ENCODE measurements at regions not wholly inside any gene's neighbourhood (a gene's known extent, or its start where the extent isn't known, plus 50 kb on each side); places are given as distances from the start of the nearest gene placed in this dataset.

GRCh38 chr4:32133734-32134133 is 1413.6 kb downstream of the PCDH7 start:
- Histone ChIP-seq H3K36me3 (ENCODE audit: control insufficient read depth in 1 of 2, insufficient read depth in 2 of 2, low read length in 2 of 2) (no peaks in the 10 kb centered on the region), H3K9me3 (ENCODE audit: control insufficient read depth in 1 of 2, insufficient read depth in 1 of 2, low read depth in 1 of 2, low read length in 2 of 2) (no peaks in the 10 kb centered on the region), H3K9me2 (ENCODE audit: insufficient read depth) (no peaks in the 10 kb centered on the region), H3K27me3 (ENCODE audit: insufficient read depth, low read length) (no peaks in the 10 kb centered on the region), H3K4me3 (replicated peaks in 1 of 2; ENCODE audit: low read depth in 1 of 2, low read length in 2 of 2) (no peak overlapping the region), H4K20me1 (ENCODE audit: insufficient read depth) (no peaks in the 10 kb centered on the region), H3K4me1 (ENCODE audit: control insufficient read depth in 1 of 2, insufficient read depth in 2 of 2, low read length in 2 of 2) (no peaks in the 10 kb centered on the region), H3K4me2 (ENCODE audit: low read length) (no peak overlapping the region), H3K27ac (ENCODE audit: low read depth, low read length) (no peak overlapping the region), H3K9ac (ENCODE audit: low read length) (no peak overlapping the region), H2AFZ (ENCODE audit: low read depth, low read length, poor library complexity, severe bottlenecking) (no peak overlapping the region), H3K79me2 (ENCODE audit: insufficient read depth, low read length) (no peaks in the 10 kb centered on the region)
- RAD21 ChIA-PET (ENCODE audit: low non-redundant PET in 1 of 2, low total read pairs in 2 of 2, uncharacterized antibody in 2 of 2, unreplicated experiment in 2 of 2), result no interaction called here
- ATAC-seq (no peak), DNase-seq (ENCODE audit: low read depth, low spot score) (no peak)
- TF ChIP-seq, protein P1, sequence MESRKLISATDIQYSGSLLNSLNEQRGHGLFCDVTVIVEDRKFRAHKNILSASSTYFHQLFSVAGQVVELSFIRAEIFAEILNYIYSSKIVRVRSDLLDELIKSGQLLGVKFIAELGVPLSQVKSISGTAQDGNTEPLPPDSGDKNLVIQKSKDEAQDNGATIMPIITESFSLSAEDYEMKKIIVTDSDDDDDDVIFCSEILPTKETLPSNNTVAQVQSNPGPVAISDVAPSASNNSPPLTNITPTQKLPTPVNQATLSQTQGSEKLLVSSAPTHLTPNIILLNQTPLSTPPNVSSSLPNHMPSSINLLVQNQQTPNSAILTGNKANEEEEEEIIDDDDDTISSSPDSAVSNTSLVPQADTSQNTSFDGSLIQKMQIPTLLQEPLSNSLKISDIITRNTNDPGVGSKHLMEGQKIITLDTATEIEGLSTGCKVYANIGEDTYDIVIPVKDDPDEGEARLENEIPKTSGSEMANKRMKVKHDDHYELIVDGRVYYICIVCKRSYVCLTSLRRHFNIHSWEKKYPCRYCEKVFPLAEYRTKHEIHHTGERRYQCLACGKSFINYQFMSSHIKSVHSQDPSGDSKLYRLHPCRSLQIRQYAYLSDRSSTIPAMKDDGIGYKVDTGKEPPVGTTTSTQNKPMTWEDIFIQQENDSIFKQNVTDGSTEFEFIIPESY (IDR thresholded peaks at IDR 0.05; ENCODE audit: extremely low read depth, insufficient replicate concordance, low read length), result no peak
- TF ChIP-seq ZFX (IDR thresholded peaks at IDR 0.05) (no peak), EZH2 (IDR thresholded peaks at IDR 0.05) (no peak), SP1 (IDR thresholded peaks at IDR 0.05; ENCODE audit: low read depth) (no peak)
- POLR2A ChIA-PET, result no interaction called here
- CTCF ChIA-PET, result no interaction called here
- no TSS peak for BruUV-seq (replicated peaks)
- intact Hi-C loops (cut with micrococcal nuclease), result no loop called here

DNA sequence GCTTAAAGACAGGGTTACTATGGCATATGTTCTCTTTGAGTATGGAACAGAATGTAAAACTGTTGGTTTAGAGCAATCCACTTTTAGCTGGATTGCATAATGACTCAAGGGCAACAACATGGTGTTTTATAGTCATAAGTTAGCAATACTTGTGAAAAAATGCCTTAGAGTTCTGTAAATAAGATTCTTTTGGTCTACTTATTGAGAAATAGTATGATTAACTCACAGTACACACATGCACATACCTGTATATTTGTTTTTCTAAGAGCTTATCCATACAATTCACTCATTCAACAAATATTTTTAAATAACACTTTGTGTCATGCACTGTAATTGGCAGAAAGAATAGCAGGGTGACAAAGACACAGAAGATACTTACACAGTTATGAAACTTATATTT is 1415.5 kb downstream of the PCDH7 start:
- Histone ChIP-seq H3K36me3 (ENCODE audit: control insufficient read depth in 1 of 2, insufficient read depth in 2 of 2, low read length in 2 of 2) (no peaks in the 10 kb centered on the region), H3K4me1 (ENCODE audit: control insufficient read depth in 1 of 2, insufficient read depth in 2 of 2, low read length in 2 of 2) (peaks cover 0 to 2% of the 10 kb centered on the region in 2 experiments; a peak in 2 of 4 replicates), H3K4me2 (ENCODE audit: low read length) (no peak overlapping the region), H3K27me3 (ENCODE audit: insufficient read depth, low read length) (no peaks in the 10 kb centered on the region), H4K20me1 (ENCODE audit: insufficient read depth) (no peaks in the 10 kb centered on the region), H3K9ac (ENCODE audit: low read length) (no peak overlapping the region), H3K79me2 (ENCODE audit: insufficient read depth, low read length) (no peaks in the 10 kb centered on the region), H3K27ac (ENCODE audit: low read depth, low read length) (no peak overlapping the region), H2AFZ (ENCODE audit: low read depth, low read length, poor library complexity, severe bottlenecking) (no peak overlapping the region), H3K9me2 (ENCODE audit: insufficient read depth) (no peaks in the 10 kb centered on the region), H3K4me3 (replicated peaks in 1 of 2; ENCODE audit: low read depth in 1 of 2, low read length in 2 of 2) (no peak overlapping the region), H3K9me3 (ENCODE audit: control insufficient read depth in 1 of 2, insufficient read depth in 1 of 2, low read depth in 1 of 2, low read length in 2 of 2) (no peaks in the 10 kb centered on the region)
- ATAC-seq (no peak), DNase-seq (ENCODE audit: low read depth, low spot score) (no peak)
- RAD21 ChIA-PET (ENCODE audit: low non-redundant PET in 1 of 2, low total read pairs in 2 of 2, uncharacterized antibody in 2 of 2, unreplicated experiment in 2 of 2), result no interaction called here
- CTCF ChIA-PET, result no interaction called here
- BruUV-seq (replicated peaks), result no TSS peak
- intact Hi-C loops (cut with micrococcal nuclease), result no loop called here
- POLR2A ChIA-PET, result no interaction called here
- TF ChIP-seq SRF (IDR thresholded peaks at IDR 0.05; ENCODE audit: low read depth) (no peak), REST (IDR thresholded peaks at IDR 0.05; ENCODE audit: low read depth) (no peak), POLR2A (IDR thresholded peaks at IDR 0.05; ENCODE audit: borderline replicate concordance, extremely low read depth, insufficient read depth, insufficient read length) (no peak), YY1 (IDR thresholded peaks at IDR 0.05; ENCODE audit: extremely low read depth, insufficient replicate concordance, low read depth, low read length) (no peak), CTCF (IDR thresholded peaks at IDR 0.05 in 2 of 3, conservative IDR thresholded peaks at IDR 0.05 in 1 of 3; ENCODE audit: borderline replicate concordance in 1 of 3, insufficient read depth in 1 of 3, low read depth in 2 of 3, low read length in 2 of 3) (no peak), POLR2AphosphoS5 (IDR thresholded peaks at IDR 0.05; ENCODE audit: low read depth, low read length) (no peak), EZH2phosphoT487 (IDR thresholded peaks at IDR 0.05; ENCODE audit: borderline replicate concordance) (no peak), ELF1 (IDR thresholded peaks at IDR 0.05; ENCODE audit: borderline replicate concordance, low read depth) (no peak), SIN3A (IDR thresholded peaks at IDR 0.05; ENCODE audit: low read depth) (no peak), ZFX (IDR thresholded peaks at IDR 0.05) (no peak), SP1 (IDR thresholded peaks at IDR 0.05; ENCODE audit: low read depth) (no peak), EZH2 (IDR thresholded peaks at IDR 0.05) (no peak)

Data from HCT116 (cell line).